Keratinocyte (primary cell): ENCODE measurements at regions not wholly inside any gene's neighbourhood (a gene's known extent, or its start where the extent isn't known, plus 50 kb on each side); places are given as distances from the start of the nearest gene placed in this dataset.

ENCODE experiments used
- EZH2 ChIP-seq: IDR thresholded peaks from one replicate; pipeline ENCODE4 v1.6.1; 2012; ENCODE audit warnings: inconsistent platforms, mild to moderate bottlenecking, low read length, moderate library complexity
- TF ChIP-seq, protein P1 (sequence below), 3 experiments: IDR thresholded peaks in 1 of 3; conservative IDR thresholded peaks in 1 of 3; optimal IDR thresholded peaks in 1 of 3; 2 replicates in 2 of 3; 3 replicates in 1 of 3; pipeline versions ENCODE3 to v1.5.1; 2011; ENCODE audit warnings: low read length in 3 of 3, mild to moderate bottlenecking in 3 of 3, moderate library complexity in 2 of 3, control low read depth in 1 of 3, inconsistent platforms in 1 of 3; ENCODE audit not compliant: insufficient read depth in 2 of 3; ENCODE audit errors: extremely low read depth in 1 of 3

GRCh38 chr4:173609158-173609557 lies 79.1 kb upstream of the HAND2 start:
- TF ChIP-seq, protein P1, sequence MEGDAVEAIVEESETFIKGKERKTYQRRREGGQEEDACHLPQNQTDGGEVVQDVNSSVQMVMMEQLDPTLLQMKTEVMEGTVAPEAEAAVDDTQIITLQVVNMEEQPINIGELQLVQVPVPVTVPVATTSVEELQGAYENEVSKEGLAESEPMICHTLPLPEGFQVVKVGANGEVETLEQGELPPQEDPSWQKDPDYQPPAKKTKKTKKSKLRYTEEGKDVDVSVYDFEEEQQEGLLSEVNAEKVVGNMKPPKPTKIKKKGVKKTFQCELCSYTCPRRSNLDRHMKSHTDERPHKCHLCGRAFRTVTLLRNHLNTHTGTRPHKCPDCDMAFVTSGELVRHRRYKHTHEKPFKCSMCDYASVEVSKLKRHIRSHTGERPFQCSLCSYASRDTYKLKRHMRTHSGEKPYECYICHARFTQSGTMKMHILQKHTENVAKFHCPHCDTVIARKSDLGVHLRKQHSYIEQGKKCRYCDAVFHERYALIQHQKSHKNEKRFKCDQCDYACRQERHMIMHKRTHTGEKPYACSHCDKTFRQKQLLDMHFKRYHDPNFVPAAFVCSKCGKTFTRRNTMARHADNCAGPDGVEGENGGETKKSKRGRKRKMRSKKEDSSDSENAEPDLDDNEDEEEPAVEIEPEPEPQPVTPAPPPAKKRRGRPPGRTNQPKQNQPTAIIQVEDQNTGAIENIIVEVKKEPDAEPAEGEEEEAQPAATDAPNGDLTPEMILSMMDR (optimal IDR thresholded peaks at IDR 0.05 in 1 of 3, IDR thresholded peaks at IDR 0.05 in 1 of 3, conservative IDR thresholded peaks at IDR 0.05 in 1 of 3; ENCODE audit: extremely low read depth in 1 of 3, insufficient read depth in 2 of 3, low read length in 3 of 3): no peak
- TF ChIP-seq EZH2: no peak
